ENCODE measurements at regions not wholly inside any gene's neighbourhood (a gene's known extent, or its start where the extent isn't known, plus 50 kb on each side); places are given as distances from the start of the nearest gene placed in this dataset.

DNA sequence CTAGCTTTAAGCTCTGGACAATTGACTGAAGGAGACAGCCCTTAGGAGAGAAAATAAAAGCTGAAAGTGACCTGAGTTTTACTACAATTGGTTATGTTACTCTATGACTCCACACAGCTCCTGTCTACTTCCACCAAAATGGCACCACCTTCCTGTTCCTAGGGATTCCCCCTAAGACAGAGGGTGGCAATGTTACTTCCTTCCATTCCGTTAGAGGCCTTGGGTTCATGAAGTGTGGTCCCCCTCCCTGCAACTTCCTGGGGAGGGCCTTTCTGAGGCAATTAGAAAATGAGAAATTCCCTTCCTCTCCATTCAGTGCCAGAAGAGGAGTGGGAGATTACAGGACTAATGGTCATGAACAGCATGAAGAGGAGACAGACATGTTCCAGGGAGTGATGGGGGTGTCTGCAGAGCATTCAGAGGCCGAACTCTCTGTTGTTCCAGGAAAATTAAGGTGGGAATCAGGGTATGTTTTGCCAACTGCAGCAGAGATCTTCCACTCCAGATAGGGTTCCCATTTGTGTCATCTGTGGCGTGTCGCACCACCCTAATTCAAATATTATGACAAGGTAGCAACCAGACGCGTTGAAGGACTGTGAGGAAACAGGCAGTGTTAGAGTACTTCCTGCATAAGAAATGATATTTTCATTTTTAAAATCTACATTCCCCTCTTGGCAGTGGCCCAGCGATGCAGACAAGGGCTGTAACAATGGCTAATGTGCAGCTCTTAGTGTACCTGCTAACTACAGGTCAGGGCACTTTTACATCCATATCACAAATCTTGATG, 53.1 kb upstream of the TRIM67 start:
- no peak for DNase-seq (ENCODE audit: low read depth in 2 of 2)

GRCh38 chr1:231107600-231108326, 54.1 kb upstream of the TRIM67 start:
- DNase-seq (ENCODE audit: low read depth in 2 of 2): no peak

DNA sequence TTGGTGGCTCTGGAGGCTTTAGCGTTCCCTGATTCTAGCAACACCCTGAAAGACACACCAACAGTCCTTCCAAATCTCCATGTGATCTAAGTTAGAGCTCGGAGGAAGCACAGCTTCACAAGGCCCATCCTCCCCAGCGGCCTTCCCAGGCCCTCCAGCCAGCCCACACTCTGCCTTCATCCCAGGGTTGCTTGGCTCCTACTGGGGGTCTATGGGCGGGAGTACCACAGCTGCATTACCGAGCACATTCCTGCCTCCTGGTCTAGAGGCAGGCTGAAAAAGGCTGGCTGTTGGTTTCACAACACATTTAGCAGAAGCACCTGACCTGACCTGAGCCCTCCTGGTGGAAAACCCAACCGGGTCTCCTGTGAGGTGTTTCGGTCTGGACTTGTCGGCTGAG, 54.7 kb upstream of the TRIM67 start:
- no peak for DNase-seq (ENCODE audit: low read depth in 2 of 2)

GRCh38 chr1:231106347-231106746, 55.5 kb upstream of the TRIM67 start:
- no peak for DNase-seq (ENCODE audit: low read depth in 2 of 2)

GRCh38 chr1:231104917-231105316, 56.9 kb upstream of the TRIM67 start:
- DNase-seq (ENCODE audit: low read depth in 2 of 2): no peak

DNA sequence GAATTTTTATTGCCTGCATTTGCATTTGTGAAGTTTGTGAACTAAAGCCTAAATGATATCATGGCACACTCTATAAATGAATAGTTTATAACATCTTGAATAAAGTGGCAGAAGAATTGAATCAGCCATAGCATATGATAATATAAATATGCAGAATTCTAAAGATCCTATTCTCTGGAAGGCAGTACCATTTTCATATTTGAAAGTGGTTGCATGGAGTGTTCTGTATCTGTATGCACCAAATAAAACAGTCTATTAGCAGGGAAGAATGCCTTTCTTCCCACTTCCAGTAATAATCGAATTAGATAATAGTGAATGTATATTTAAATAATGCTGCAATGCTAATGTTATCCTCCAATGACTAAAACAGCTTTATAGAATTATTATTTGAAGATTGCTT, 57.9 kb upstream of the TRIM67 start:
- no peak for DNase-seq (ENCODE audit: low read depth in 2 of 2)

- no peak for DNase-seq (ENCODE audit: low read depth in 2 of 2)
These were observed 60.1 kb upstream of the FAM89A start for GRCh38 chr1:231099996-231100767.

- no peak for DNase-seq (ENCODE audit: low read depth in 2 of 2)
These were observed 59.3 kb upstream of the FAM89A start for GRCh38 chr1:231099311-231099710.

DNA sequence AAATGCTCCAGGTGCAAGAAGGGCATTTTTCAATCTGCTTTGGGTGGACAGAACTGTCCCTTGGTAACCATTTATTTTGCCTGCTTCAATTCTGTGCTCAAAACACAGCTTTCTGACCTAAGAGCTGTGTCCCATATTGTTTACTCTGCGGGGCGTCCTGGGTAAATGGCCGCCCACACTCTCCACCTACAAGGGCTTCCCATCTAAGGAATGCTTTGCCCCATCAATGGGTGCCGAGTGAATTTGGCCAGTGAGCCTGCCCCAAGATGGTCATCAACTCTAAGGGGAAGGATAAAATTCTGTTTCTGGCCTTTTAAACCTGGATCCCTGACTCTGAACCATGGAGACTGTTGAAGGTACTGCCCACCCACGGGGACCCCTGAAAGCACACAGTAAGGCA, 55.5 kb upstream of the FAM89A start:
- DNase-seq (ENCODE audit: low read depth in 2 of 2): no peak

DNA sequence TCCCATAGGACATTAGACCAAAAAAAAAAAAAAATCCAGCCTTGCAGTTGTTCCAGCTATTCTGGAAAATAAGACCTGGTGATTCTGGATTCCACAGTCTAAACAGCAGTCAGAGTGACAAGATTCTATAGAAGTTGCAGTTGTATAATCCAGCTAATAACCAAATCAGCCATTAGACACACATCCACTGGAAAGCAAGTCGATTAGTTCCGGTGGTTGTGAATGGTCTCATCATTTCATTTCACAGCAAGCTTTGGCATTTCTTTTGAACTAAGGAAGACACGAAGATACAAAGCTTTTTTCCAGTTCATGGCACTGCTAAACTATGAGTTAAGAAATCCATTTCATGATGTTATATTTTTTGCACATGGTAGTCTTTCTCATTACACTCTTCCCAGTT, 54.4 kb upstream of the FAM89A start:
- no peak for DNase-seq (ENCODE audit: low read depth in 2 of 2)

DNA sequence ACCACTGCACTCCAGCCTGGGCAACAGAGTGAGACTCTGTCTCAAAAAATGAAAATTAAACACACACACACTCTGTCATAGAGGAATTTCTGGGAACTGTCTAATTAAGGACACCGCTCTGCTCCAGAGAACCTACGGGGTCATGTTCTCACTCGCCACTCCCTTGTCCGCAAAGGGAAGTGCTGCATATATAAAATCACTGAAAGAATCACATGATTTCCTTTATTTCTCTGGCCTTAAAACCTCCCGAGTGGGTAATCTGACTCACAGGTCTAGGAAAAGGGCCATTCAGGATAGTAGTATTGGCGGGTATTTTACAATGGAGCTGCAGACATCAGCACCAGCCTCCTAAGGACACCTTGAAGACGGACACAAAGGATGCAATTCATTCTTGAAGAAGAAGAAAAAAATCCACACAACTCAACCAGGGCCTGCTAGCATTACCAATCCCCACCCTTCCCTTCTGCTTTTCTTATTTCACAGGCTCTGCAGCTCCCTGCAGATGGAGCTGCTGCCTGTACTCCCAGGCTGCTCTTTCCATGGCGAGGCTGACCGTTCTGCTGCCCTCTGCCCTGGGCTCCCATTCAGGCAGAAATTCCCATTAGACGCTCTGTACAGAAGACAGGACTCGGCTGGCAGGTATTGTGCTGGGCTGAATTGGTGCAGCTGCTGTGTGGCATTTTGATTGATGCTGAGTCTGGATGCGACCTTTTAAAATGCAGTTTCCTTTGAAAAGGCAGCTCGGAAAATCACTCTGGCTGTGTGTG, 53.3 kb upstream of the FAM89A start:
- no peak for DNase-seq (ENCODE audit: low read depth in 2 of 2)

GRCh38 chr1:231092380-231092779, 52.3 kb upstream of the FAM89A start:
- no peak for DNase-seq (ENCODE audit: low read depth in 2 of 2)

DNA sequence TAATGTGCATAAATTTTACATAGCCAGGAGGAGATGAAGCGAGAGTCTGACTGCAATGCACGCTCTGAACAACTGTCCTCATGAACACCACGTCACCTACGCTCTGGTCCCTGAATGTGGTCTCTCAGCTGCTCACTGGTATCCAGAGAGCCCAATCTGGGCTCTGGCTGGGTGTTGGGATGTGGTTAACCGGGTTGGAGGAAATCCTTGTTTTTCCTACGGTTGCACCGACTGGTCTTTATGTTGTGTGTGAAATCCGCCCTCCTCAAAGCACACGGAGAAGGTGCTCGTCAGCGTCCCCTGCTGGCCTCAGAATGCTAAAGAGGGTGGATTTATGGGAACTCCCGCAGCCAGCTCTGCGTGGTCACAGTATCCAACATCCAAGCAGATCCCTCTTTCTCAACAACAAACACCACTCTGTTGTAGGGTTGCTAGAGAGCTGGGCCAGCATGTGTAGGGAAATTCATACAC, 51.8 kb upstream of the FAM89A start:
- DNase-seq (ENCODE audit: low read depth in 2 of 2): peak in 1 of 2 donors; percentile 7

DNA sequence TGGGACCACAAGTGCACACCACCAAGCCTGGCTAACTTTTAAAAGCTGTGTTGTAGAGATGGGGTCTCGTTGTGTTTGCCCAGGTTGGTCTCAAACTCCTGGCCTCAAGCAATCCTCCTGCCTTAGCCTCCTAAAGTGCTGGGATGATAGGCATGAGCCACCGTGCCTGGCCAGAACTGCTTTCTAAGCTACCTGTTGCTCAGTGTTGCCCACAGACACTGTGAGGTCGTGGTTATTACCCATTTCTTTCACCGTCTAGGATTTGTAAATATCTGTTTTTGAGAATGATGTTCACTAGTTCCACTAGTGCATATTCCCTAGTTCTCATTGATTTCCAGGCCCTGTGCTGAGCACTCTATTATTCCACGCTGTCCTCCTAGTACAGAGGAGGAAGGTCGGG, 51.4 kb upstream of the FAM89A start:
- no peak for DNase-seq (ENCODE audit: low read depth in 2 of 2)

All from stimulated activated CD8-positive, alpha-beta memory T cell treated with anti-CD3 and anti-CD28 coated beads, Interleukin-2, amount 100 ng/mL, for 1 hour (primary cell).